Left lung (tissue), 4 donors: ENCODE measurements at regions not wholly inside any gene's neighbourhood (a gene's known extent, or its start where the extent isn't known, plus 50 kb on each side); places are given as distances from the start of the nearest gene placed in this dataset.

Experiments used
- ATAC-seq: fragments of 200-7000 bp; cut with Tn5 transposase; one replicate; pipeline ENCODE4 v1.9.1; 2020; ENCODE audit warnings: moderate library complexity
- DNase-seq, 4 donors: peaks; one replicate each; pipeline ENCODE4 v3.0.0-alpha.2; 2013 to 2020
- H3K27ac ChIP-seq, 2 donors: fragments of 200-600 bp; sonication (generic) in 1 of 2; one replicate each; pipeline versions ENCODE4 v1.5.0 to v1.8.0; 2020 to 2021
- H3K27me3 ChIP-seq, 2 donors: fragments of 200-600 bp; sonication (generic) in 1 of 2; one replicate each; pipeline versions ENCODE4 v1.5.0 to v1.8.0; 2020 to 2021
- H3K36me3 ChIP-seq, 2 donors: fragments of 200-600 bp; sonication (generic) in 1 of 2; one replicate each; pipeline versions ENCODE4 v1.5.0 to v1.8.0; 2020 to 2021
- H3K4me1 ChIP-seq, 2 donors: fragments of 200-600 bp; one replicate each; pipeline ENCODE4 v1.8.0; 2021
- H3K4me3 ChIP-seq, 2 donors: fragments of 200-600 bp; sonication (generic) in 1 of 2; one replicate each; pipeline versions ENCODE4 v1.5.0 to v1.8.0; 2020 to 2021; ENCODE audit warnings: mild to moderate bottlenecking in 1 of 2
- H3K9me3 ChIP-seq, 2 donors: fragments of 200-600 bp; sonication (generic) in 1 of 2; one replicate each; pipeline versions ENCODE4 v1.5.0 to v1.8.0; 2020 to 2021
- CTCF ChIP-seq, 2 donors: fragments of 200-600 bp; sonication (generic) in 1 of 2; IDR thresholded peaks; one replicate each; pipeline versions ENCODE4 v1.5.0 to v1.8.0; 2021; ENCODE audit warnings: antibody characterized with exemption in 2 of 2
- intact Hi-C, 2 donors: fragments of 100-400 bp; cut with DNase I; formaldehyde crosslinking; loops; one replicate each; pipeline versions ENCODE4 v1.11.2 to v1.14.2; 2022
- donor health status: DM: no; HTN: yes; CAD: no.
- donor health status: DM: no; HTN: no; CAD: no.

GRCh38 chrX:149992918-149993317, 54.6 kb upstream of the EOLA2 start:
- intact Hi-C loops = no loop called here
- H3K9me3 ChIP-seq = no peaks in the 10 kb centered on the region
- no peak for DNase-seq
- no peak for ATAC-seq
- H3K27me3 ChIP-seq = no peaks in the 10 kb centered on the region
- H3K4me1 ChIP-seq = no peaks in the 10 kb centered on the region
- TF ChIP-seq CTCF (IDR thresholded peaks at IDR 0.05) = no peak
- H3K36me3 ChIP-seq = peaks cover 0 to 4% of the 10 kb centered on the region in 2 donors
- H3K4me3 ChIP-seq = no peak overlapping the region
- no peak overlapping the region for H3K27ac ChIP-seq

- intact Hi-C loops = no loop called here
- ATAC-seq = no peak
- Histone ChIP-seq H3K36me3 (peaks cover 0 to 4% of the 10 kb centered on the region in 2 donors), H3K4me1 (no peaks in the 10 kb centered on the region), H3K27me3 (no peaks in the 10 kb centered on the region), H3K9me3 (no peaks in the 10 kb centered on the region), H3K4me3 (no peak overlapping the region), H3K27ac (no peak overlapping the region)
- no peak for TF ChIP-seq CTCF (IDR thresholded peaks at IDR 0.05)
- DNase-seq = no peak
These were observed 55.7 kb upstream of the EOLA2 start for GRCh38 chrX:149993989-149994388.

GRCh38 chrX:149996515-149996914, 58.2 kb upstream of the EOLA2 start:
- intact Hi-C loops = no loop called here
- TF ChIP-seq CTCF (IDR thresholded peaks at IDR 0.05) = no peak
- H3K4me1 ChIP-seq = no peaks in the 10 kb centered on the region

DNA sequence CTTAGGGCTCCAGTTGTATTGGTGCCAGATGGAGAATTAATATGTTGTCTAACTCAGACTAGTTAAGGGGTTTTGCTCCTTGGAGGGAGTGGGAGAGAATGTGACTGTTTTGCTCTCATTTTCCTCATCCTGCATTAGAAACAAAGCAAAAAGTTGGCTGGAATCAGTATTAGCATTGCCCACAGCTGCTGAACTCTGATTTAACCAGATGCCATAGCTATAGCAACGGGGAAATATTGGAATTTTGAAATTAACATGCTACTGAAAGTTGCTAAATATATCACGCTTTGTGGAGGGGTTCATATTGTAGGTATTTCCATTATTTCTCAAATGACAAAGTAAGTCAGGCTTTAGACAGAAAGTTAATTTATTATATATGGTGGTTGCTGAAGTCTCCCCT, 66.7 kb upstream of the EOLA2 start:
- ATAC-seq (no peak), DNase-seq (peak in 1 of 4 donors; percentile 7)
- Histone ChIP-seq H3K27ac (no peak overlapping the region), H3K36me3 (no peaks in the 10 kb centered on the region), H3K4me3 (no peak overlapping the region), H3K27me3 (no peaks in the 10 kb centered on the region), H3K4me1 (no peaks in the 10 kb centered on the region), H3K9me3 (no peaks in the 10 kb centered on the region)
- no peak for TF ChIP-seq CTCF (IDR thresholded peaks at IDR 0.05)
- intact Hi-C loops = no loop called here

More at GRCh38 chrX:149996515-149996914, 58.2 kb upstream of the EOLA2 start:
- Histone ChIP-seq H3K36me3 (peaks cover 0 to 4% of the 10 kb centered on the region in 2 donors), H3K4me3 (no peak overlapping the region), H3K9me3 (no peaks in the 10 kb centered on the region), H3K27ac (no peak overlapping the region), H3K27me3 (no peaks in the 10 kb centered on the region)
- ATAC-seq (no peak), DNase-seq (no peak)

GRCh38 chrX:150007356-150007755, 69.1 kb upstream of the EOLA2 start:
- ATAC-seq = no peak
- intact Hi-C loops = no loop called here
- Histone ChIP-seq H3K4me3 (no peak overlapping the region), H3K36me3 (no peaks in the 10 kb centered on the region), H3K27me3 (no peaks in the 10 kb centered on the region), H3K9me3 (no peaks in the 10 kb centered on the region), H3K4me1 (no peaks in the 10 kb centered on the region), H3K27ac (no peak overlapping the region)
- TF ChIP-seq CTCF (IDR thresholded peaks at IDR 0.05) = no peak
- DNase-seq = no peak
